ENCODE measurements at regions not wholly inside any gene's neighbourhood (a gene's known extent, or its start where the extent isn't known, plus 50 kb on each side); places are given as distances from the start of the nearest gene placed in this dataset.

GRCh38 chr4:63492515-63492914, 916.7 kb downstream of the TECRL start:
- no peaks in the 10 kb centered on the region for H3K36me3 ChIP-seq (ENCODE audit: control insufficient read depth in 2 of 2, insufficient read depth in 2 of 2, low read length in 1 of 2)
- no peaks in the 10 kb centered on the region for H3K4me1 ChIP-seq (ENCODE audit: control insufficient read depth, insufficient read depth, low read length)
- no TSS peak for BruUV-seq (replicated peaks)
- ChIA-PET RAD21 (ENCODE audit: unreplicated experiment) (no interaction called here), POLR2A (no interaction called here), SMC1A (ENCODE audit: uncharacterized antibody, unreplicated experiment) (interaction anchor here (1.0 to 1.2 kb wide), 2 partner anchors 10 to 114 kb away, joined by 3 read pairs; no protein-coding TSS in a partner anchor), CTCF (no interaction called here)
- intact Hi-C loops (cut with micrococcal nuclease; ENCODE audit: unreplicated experiment), result no loop called here
- no peak overlapping the region for H2AFZ ChIP-seq (ENCODE audit: control insufficient read depth, low read depth, low read length)
- no peak overlapping the region for H3K9ac ChIP-seq (ENCODE audit: control insufficient read depth, insufficient read depth, low read length)
- H3K4me2 ChIP-seq (ENCODE audit: control insufficient read depth, insufficient read depth), result 0 out of 2 replicates have a peak overlapping the region, but pooled peaks have one; percentile 7
- H3K9me3 ChIP-seq (replicated peaks; ENCODE audit: control insufficient read depth, insufficient read depth, low read length), result no peaks in the 10 kb centered on the region
- H3K27ac ChIP-seq (ENCODE audit: control insufficient read depth, insufficient read depth), result no peak overlapping the region
- in situ Hi-C loops (cut with MboI), result no loop called here
- H3K79me2 ChIP-seq (ENCODE audit: control insufficient read depth, insufficient read depth, low read length), result no peaks in the 10 kb centered on the region
- H3K27me3 ChIP-seq (replicated peaks in 1 of 2; ENCODE audit: control insufficient read depth in 2 of 2, insufficient read depth in 2 of 2, low read length in 1 of 2), result no peaks in the 10 kb centered on the region
- FAIRE-seq (no peak), DNase-seq (ENCODE audit: low read depth, low spot score) (no peak), ATAC-seq (peak; percentile 72)
- H4K20me1 ChIP-seq (ENCODE audit: control insufficient read depth, insufficient read depth), result no peaks in the 10 kb centered on the region
- no peak for TF ChIP-seq ZBTB4 (CRISPR knock-in tag; IDR thresholded peaks at IDR 0.05)
- 0 out of 2 replicates have a peak, but pooled peaks have one; percentile 21 for TF ChIP-seq RUNX3 (IDR thresholded peaks at IDR 0.05; ENCODE audit: low read length)
- TF ChIP-seq ATF7 (IDR thresholded peaks at IDR 0.05; ENCODE audit: low read depth), result 0 out of 2 replicates have a peak, but pooled peaks have one; percentile 18
- no peak for TF ChIP-seq SRF (IDR thresholded peaks at IDR 0.05; ENCODE audit: low read depth in 2 of 2, low read length in 2 of 2)
- TF ChIP-seq PKNOX1 (IDR thresholded peaks at IDR 0.05), result peak; percentile 84
- H3K4me3 ChIP-seq, result no peak overlapping the region

Measured in GM12878 (cell line).